A549 (cell line): ENCODE measurements at regions not wholly inside any gene's neighbourhood (a gene's known extent, or its start where the extent isn't known, plus 50 kb on each side); places are given as distances from the start of the nearest gene placed in this dataset.

ENCODE experiments used
- ATAC-seq, 2 experiments: fragments of 200-7000 bp in 1 of 2; fragments of >200 bp in 1 of 2; cut with Nextera tagmentation in 1 of 2; cut with Tn5 transposase in 1 of 2; 3 replicates each; pipeline versions ENCODE4 v1.8.0 to v1.9.1; 2018 to 2020; ENCODE audit warnings: mild to moderate bottlenecking in 1 of 2, moderate library complexity in 1 of 2
- CTCF ChIA-PET: fragments of 300-600 bp; sonication (Branson Sonifier 250); formaldehyde crosslinking; extraction: SDS; loops from one replicate; lab custom pipeline; 2021; ENCODE audit warnings: antibody characterized with exemption, inconsistent platforms; lab: Yijun Ruan, JAX
- POLR2A ChIA-PET: fragments of 350-600 bp; formaldehyde crosslinking; extraction: SDS; loops from one replicate; lab custom pipeline; 2021; ENCODE audit warnings: antibody characterized with exemption, inconsistent platforms; lab: Yijun Ruan, JAX
- DNase-seq, 2 experiments: peaks; one replicate each; pipeline versions ENCODE4 v3.0.0 to v3.0.0-alpha.2; 2011 to 2016; ENCODE audit warnings: low read depth in 1 of 2, low spot score in 1 of 2
- FAIRE-seq: peaks from 2 replicates; lab custom pipeline; 2011; peaks lifted over from hg19 to GRCh38; lab: Jason Lieb, UNC
- H3K27ac ChIP-seq, 2 experiments: fragments of >200 bp; sonication (Bioruptor Twin); formaldehyde crosslinking; 3 replicates each; pipeline ENCODE4 v1.5.1; 2016 to 2017
- H3K4me1 ChIP-seq: fragments of >200 bp; sonication (Bioruptor Twin); formaldehyde crosslinking; 3 replicates; pipeline ENCODE4 v1.6.1; 2016
- H3K4me2 ChIP-seq: fragments of >200 bp; sonication (Bioruptor Twin); formaldehyde crosslinking; 3 replicates; pipeline ENCODE4 v1.6.1; 2016
- H3K4me3 ChIP-seq: fragments of >200 bp; sonication (Bioruptor Twin); formaldehyde crosslinking; 3 replicates; pipeline ENCODE4 v1.5.1; 2016
- H3K9me3 ChIP-seq: fragments of >200 bp; sonication (Bioruptor Twin); formaldehyde crosslinking; 3 replicates; pipeline ENCODE4 v1.6.1; 2016
- ATOH8 ChIP-seq: fragments of 250-450 bp; sonication (Bioruptor Pico); IDR thresholded peaks from 2 replicates; pipeline ENCODE4 v1.5.0; 2020; ENCODE audit warnings: low read depth, mild to moderate bottlenecking, moderate library complexity
- BCL3 ChIP-seq: fragments of >200 bp; sonication (Bioruptor Twin); formaldehyde crosslinking; IDR thresholded peaks from 3 replicates; pipeline ENCODE4 v1.6.1; 2016
- CBX2 ChIP-seq: fragments of 200-600 bp; sonication (generic); IDR thresholded peaks from 2 replicates; pipeline ENCODE4 v1.6.1; 2016; ENCODE audit warnings: low read depth, mild to moderate bottlenecking, borderline replicate concordance
- CHD4 ChIP-seq: fragments of 200-600 bp; sonication (generic); IDR thresholded peaks from 2 replicates; pipeline ENCODE4 v1.6.1; 2016; ENCODE audit warnings: antibody characterized with exemption, mild to moderate bottlenecking, borderline replicate concordance
- EHF ChIP-seq: fragments of 250-450 bp; sonication (Bioruptor Pico); IDR thresholded peaks from 2 replicates; pipeline ENCODE4 v1.5.0; 2020; ENCODE audit warnings: mild to moderate bottlenecking
- EP300 ChIP-seq, 2 experiments: fragments of >200 bp; sonication (Bioruptor Twin); formaldehyde crosslinking; IDR thresholded peaks; 2 replicates in 1 of 2; 3 replicates in 1 of 2; pipeline ENCODE4 v1.6.1; 2016 to 2017
- GATA3 ChIP-seq: IDR thresholded peaks from 2 replicates; pipeline ENCODE4 v1.6.1; 2012; ENCODE audit warnings: borderline replicate concordance
- HES2 ChIP-seq: fragments of >200 bp; sonication (Bioruptor Twin); formaldehyde crosslinking; IDR thresholded peaks from 2 replicates; pipeline ENCODE4 v1.6.1; 2016
- HEYL ChIP-seq: fragments of 250-450 bp; sonication (Bioruptor Pico); IDR thresholded peaks from 2 replicates; pipeline ENCODE4 v1.8.0; 2021; ENCODE audit warnings: mild to moderate bottlenecking, moderate library complexity
- HMGXB4 ChIP-seq: fragments of 250-450 bp; sonication (Bioruptor Pico); IDR thresholded peaks from 2 replicates; pipeline ENCODE4 v1.5.0; 2021; ENCODE audit warnings: mild to moderate bottlenecking, moderate library complexity, borderline replicate concordance
- HOXB13 ChIP-seq: fragments of 250-450 bp; sonication (Bioruptor Pico); IDR thresholded peaks from 2 replicates; pipeline ENCODE4 v1.5.0; 2020; ENCODE audit warnings: low read depth, mild to moderate bottlenecking, moderate library complexity
- JUN ChIP-seq, 2 experiments: fragments of >200 bp; sonication (Bioruptor Twin); formaldehyde crosslinking; IDR thresholded peaks; 2 replicates in 1 of 2; 3 replicates in 1 of 2; pipeline ENCODE4 v1.6.1; 2016 to 2017
- JUNB ChIP-seq: fragments of >200 bp; sonication (Bioruptor Twin); formaldehyde crosslinking; IDR thresholded peaks from 2 replicates; pipeline ENCODE4 v1.6.1; 2016
- KDM1A ChIP-seq: fragments of 200-600 bp; sonication (generic); IDR thresholded peaks from 2 replicates; pipeline ENCODE4 v1.6.1; 2016; ENCODE audit warnings: low read depth, mild to moderate bottlenecking
- MYC ChIP-seq: IDR thresholded peaks from 2 replicates; pipeline ENCODE4 v1.6.1; 2012; ENCODE audit warnings: mild to moderate bottlenecking, inconsistent platforms, low read length, improper control_type of control experiment, borderline replicate concordance
- NFE2L2 ChIP-seq: fragments of 150-350 bp; conservative IDR thresholded peaks from 2 replicates; pipeline ENCODE4 v1.6.1; 2014; ENCODE audit warnings: low read length
- NR3C1 ChIP-seq: fragments of >200 bp; sonication (Bioruptor Twin); formaldehyde crosslinking; IDR thresholded peaks from 3 replicates; pipeline ENCODE4 v1.6.1; 2017
- RAD21 ChIP-seq, 2 experiments: fragments of >200 bp in 1 of 2; sonication (Bioruptor Twin) in 1 of 2; formaldehyde crosslinking in 1 of 2; IDR thresholded peaks in 1 of 2; conservative IDR thresholded peaks in 1 of 2; 2 replicates in 1 of 2; 3 replicates in 1 of 2; pipeline ENCODE4 v1.6.1; 2012 to 2018; ENCODE audit warnings: inconsistent platforms in 1 of 2
- REST ChIP-seq: fragments of 200-600 bp; sonication (generic); IDR thresholded peaks from 2 replicates; pipeline ENCODE4 v1.6.1; 2016; ENCODE audit warnings: antibody characterized with exemption, mild to moderate bottlenecking, moderate library complexity
- SMC3 ChIP-seq: fragments of >200 bp; sonication (Bioruptor Twin); formaldehyde crosslinking; IDR thresholded peaks from 3 replicates; pipeline ENCODE4 v1.6.1; 2018; ENCODE audit warnings: inconsistent platforms
- SREBF2 ChIP-seq: fragments of 450-650 bp; IDR thresholded peaks from 2 replicates; pipeline ENCODE4 v1.6.1; 2014; ENCODE audit warnings: mild to moderate bottlenecking, moderate library complexity
- TP53 ChIP-seq: fragments of 250-450 bp; sonication (Bioruptor Pico); IDR thresholded peaks from 2 replicates; pipeline ENCODE4 v1.5.0; 2021; ENCODE audit warnings: mild to moderate bottlenecking, moderate library complexity
- USF2 ChIP-seq: fragments of 450-650 bp; IDR thresholded peaks from 2 replicates; pipeline ENCODE4 v1.6.1; 2014; ENCODE audit warnings: antibody characterized with exemption
- ZFP36 ChIP-seq: fragments of 450-650 bp; IDR thresholded peaks from 2 replicates; pipeline ENCODE4 v1.6.1; 2014; ENCODE audit warnings: borderline replicate concordance; ENCODE audit not compliant: partially characterized antibody
- ZNF302 ChIP-seq: fragments of 250-450 bp; sonication (Bioruptor Pico); IDR thresholded peaks from 2 replicates; pipeline ENCODE4 v1.9.0; 2021; ENCODE audit warnings: inconsistent platforms, mild to moderate bottlenecking, moderate library complexity
- WGBS: methylation state at CpG from one replicate; pipeline ENCODE4 v1.1.6; 2017; ENCODE audit errors: missing lambda C conversion rate; 5-methylcytosine and 5-hydroxymethylcytosine counted together

GRCh38 chr4:43369036-43369594 is 476.6 kb downstream of the GRXCR1 start (continued):
- no peak for TF ChIP-seq MYC
- TF ChIP-seq JUNB, result no peak
- TF ChIP-seq ZNF302, result no peak
- TF ChIP-seq HMGXB4 (CRISPR knock-in tag), result no peak
- no peak for TF ChIP-seq NFE2L2
- TF ChIP-seq SREBF2, result no peak
- TF ChIP-seq CHD4, result no peak
- no peak for TF ChIP-seq SMC3
- TF ChIP-seq ATOH8, result no peak
- no peak for TF ChIP-seq JUN (IDR thresholded peaks at IDR 0.05)
- TF ChIP-seq RAD21 (conservative IDR thresholded peaks at IDR 0.05 in 1 of 2, IDR thresholded peaks at IDR 0.05 in 1 of 2), result no peak
- TF ChIP-seq ZFP36, result no peak

GRCh38 chr4:43373201-43373600 is 480.7 kb downstream of the GRXCR1 start:
- WGBS, result 4% methylated on average over 1 of the region's 1 CpG
- no peaks in the 10 kb centered on the region for H3K4me1 ChIP-seq
- TF ChIP-seq TP53 (no peak), REST (no peak), BCL3 (no peak)
- no peak for ATAC-seq
- no peak for DNase-seq
- H3K27ac ChIP-seq, result no peak overlapping the region
- FAIRE-seq, result no peak
- POLR2A ChIA-PET, result no interaction called here
- H3K4me2 ChIP-seq, result no peak overlapping the region
- CTCF ChIA-PET, result no interaction called here
- H3K9me3 ChIP-seq, result no peaks in the 10 kb centered on the region
- H3K4me3 ChIP-seq, result no peak overlapping the region

GRCh38 chr4:43374216-43374751 is 481.8 kb downstream of the GRXCR1 start:
- TF ChIP-seq SMC3 (no peak), NR3C1 (no peak), EP300 (IDR thresholded peaks at IDR 0.05) (no peak), JUN (IDR thresholded peaks at IDR 0.05) (no peak), GATA3 (no peak), USF2 (no peak), KDM1A (no peak), HOXB13 (CRISPR knock-in tag) (no peak), HES2 (no peak), CBX2 (no peak), HEYL (CRISPR knock-in tag) (no peak), EHF (CRISPR knock-in tag) (no peak)
- TF ChIP-seq, all 56 proteins: peak for 0
- FAIRE-seq, result no peak
- H3K4me3 ChIP-seq, result no peak overlapping the region
- ATAC-seq, result no peak
- no peak for DNase-seq
- H3K4me1 ChIP-seq, result no peaks in the 10 kb centered on the region
- POLR2A ChIA-PET, result no interaction called here
- no peaks in the 10 kb centered on the region for H3K9me3 ChIP-seq
- H3K4me2 ChIP-seq, result no peak overlapping the region
- CTCF ChIA-PET, result no interaction called here
- no peak overlapping the region for H3K27ac ChIP-seq
- WGBS, result 0% methylated on average over 1 of the region's 1 CpG
